AG04449 (cell line): ENCODE measurements at regions not wholly inside any gene's neighbourhood (a gene's known extent, or its start where the extent isn't known, plus 50 kb on each side); places are given as distances from the start of the nearest gene placed in this dataset.

Experiments
- CTCF ChIA-PET: fragments of 350-600 bp; formaldehyde crosslinking; extraction: SDS; loops from one replicate; lab custom pipeline; 2021; ENCODE audit warnings: antibody characterized with exemption; lab: Yijun Ruan, JAX
- POLR2A ChIA-PET: fragments of 400-600, 350-600 bp; formaldehyde crosslinking; extraction: SDS; loops from one replicate; lab custom pipeline; 2020; ENCODE audit warnings: antibody characterized with exemption, inconsistent platforms; lab: Yijun Ruan, JAX
- DNase-seq: peaks from one replicate; pipeline ENCODE4 v3.0.0-alpha.2; 2010; ENCODE audit warnings: low read depth, low spot score
- H3K4me3 ChIP-seq: 2 replicates; pipeline ENCODE4 v1.5.1; 2011; ENCODE audit warnings: low read depth, mild to moderate bottlenecking, control low read depth, low read length
- CTCF ChIP-seq: IDR thresholded peaks from one replicate; pipeline ENCODE4 v1.5.1; 2011; ENCODE audit warnings: mild to moderate bottlenecking, moderate library complexity, low read length, control low read depth, inconsistent platforms; ENCODE audit not compliant: insufficient read depth; ENCODE audit errors: missing control alignments

DNA sequence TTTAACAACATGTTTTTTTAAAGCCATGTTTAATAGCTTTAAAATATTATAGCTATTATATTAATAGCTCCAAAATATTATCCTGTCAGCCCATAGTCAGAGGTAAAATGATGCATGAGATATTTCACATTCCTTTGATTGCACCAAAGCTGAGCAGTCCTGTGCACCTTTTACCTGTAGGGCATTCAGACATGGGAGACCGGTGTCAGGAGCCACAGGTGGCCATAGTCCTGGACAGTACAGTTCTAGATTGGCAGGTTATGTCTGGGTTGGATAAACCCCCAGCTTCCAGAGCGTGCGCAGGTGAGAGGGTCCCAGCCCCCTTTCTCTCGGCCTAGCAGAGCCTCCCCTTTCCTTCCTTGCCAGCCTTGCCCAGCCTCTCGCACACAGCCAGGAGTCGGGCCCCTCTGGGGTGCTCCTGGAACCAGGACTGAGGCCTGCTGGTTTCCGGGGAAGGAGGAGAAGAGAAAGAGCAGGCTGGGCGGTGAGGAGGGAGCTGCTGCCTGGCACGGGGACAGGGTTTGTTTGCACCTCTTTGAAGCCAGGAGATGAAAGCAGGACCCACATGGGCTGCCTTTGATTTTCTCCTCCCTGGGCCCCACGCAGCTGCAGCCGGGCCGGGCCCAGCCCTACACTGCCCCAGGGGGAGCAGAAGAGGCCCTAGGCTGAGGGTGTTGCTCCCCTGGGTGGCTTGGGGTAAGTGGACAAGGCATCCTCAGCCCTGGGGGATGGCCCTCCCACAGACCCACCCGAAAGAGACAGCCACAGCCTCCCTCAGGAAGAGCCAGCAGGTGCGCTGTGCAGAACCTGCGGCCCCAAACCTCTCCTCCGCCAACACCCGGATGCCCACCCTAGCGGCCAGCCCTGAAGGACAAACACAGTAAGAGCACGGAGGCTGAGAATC lies 75.2 kb upstream of the TARDBP start:
- no peak overlapping the region for H3K4me3 ChIP-seq
- POLR2A ChIA-PET, result no interaction called here
- CTCF ChIA-PET, result interaction anchor here (1.2 to 1.3 kb wide), 3 partner anchors 19 to 426 kb away, joined by 4 read pairs; no protein-coding TSS in a partner anchor
- no peak for TF ChIP-seq CTCF
- DNase-seq, result no peak

DNA sequence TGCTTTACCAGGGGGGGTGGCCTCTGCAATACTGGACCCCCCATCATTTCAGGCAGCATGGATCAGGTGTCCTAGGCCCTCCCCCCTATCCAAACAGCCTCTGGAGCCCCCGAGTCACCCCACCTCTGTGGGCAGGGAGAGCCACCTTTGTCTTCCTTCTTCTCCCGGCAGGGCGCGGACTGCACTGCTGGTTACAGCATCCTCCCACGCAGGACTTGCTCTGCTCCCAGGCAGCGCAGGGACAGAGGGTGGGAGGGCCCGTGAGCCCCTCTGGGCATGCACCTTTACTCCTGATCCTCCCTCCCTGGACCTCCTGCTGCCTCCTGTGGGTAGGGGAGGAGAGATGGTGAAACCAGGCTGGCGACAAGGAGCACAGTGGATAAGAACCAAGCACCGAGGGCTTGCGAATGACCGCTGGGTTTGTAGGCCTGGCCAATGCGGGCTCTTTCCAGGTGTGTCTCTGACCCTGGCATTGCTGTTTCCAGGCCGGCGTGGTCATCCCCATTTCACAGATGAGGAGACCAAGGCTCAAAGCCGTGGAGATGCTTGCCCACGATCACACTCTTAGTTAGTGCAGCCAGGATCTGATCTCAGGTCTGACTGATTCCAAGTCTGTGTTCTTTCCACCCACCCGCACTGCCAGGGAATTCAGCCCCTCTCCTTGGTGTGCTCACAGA lies 73.6 kb upstream of the TARDBP start:
- no peak for TF ChIP-seq CTCF
- POLR2A ChIA-PET, result no interaction called here
- no peak overlapping the region for H3K4me3 ChIP-seq
- CTCF ChIA-PET, result no interaction called here
- no peak for DNase-seq

GRCh38 chr1:10939654-10940450 lies 72.6 kb upstream of the TARDBP start:
- no peak for TF ChIP-seq CTCF
- ChIA-PET CTCF (interaction anchor here (0.7 to 1.5 kb wide), 5 partner anchors 14 to 445 kb away, joined by 3 to 6 read pairs (median 3); no protein-coding TSS in a partner anchor), POLR2A (no interaction called here)
- no peak overlapping the region for H3K4me3 ChIP-seq
- DNase-seq, result no peak

- DNase-seq, result no peak
These were observed 72.0 kb upstream of the TARDBP start for GRCh38 chr1:10940451-10940804.

GRCh38 chr1:10940838-10941237 lies 71.6 kb upstream of the TARDBP start:
- no peak overlapping the region for H3K4me3 ChIP-seq
- DNase-seq, result no peak
- no peak for TF ChIP-seq CTCF
- POLR2A ChIA-PET, result no interaction called here
- CTCF ChIA-PET, result interaction anchor here (1.0 to 1.5 kb wide), 3 partner anchors 74 to 433 kb away, joined by 3 to 6 read pairs (median 3); no protein-coding TSS in a partner anchor

More at GRCh38 chr1:10940451-10940804, 72.0 kb upstream of the TARDBP start:
- CTCF ChIA-PET, result interaction anchor here (1.0 to 1.5 kb wide), 3 partner anchors 73 to 432 kb away, joined by 3 to 6 read pairs (median 3); no protein-coding TSS in a partner anchor
- POLR2A ChIA-PET, result no interaction called here
- TF ChIP-seq CTCF, result no peak
- no peak overlapping the region for H3K4me3 ChIP-seq
